HCT116 (cell line): ENCODE measurements at regions not wholly inside any gene's neighbourhood (a gene's known extent, or its start where the extent isn't known, plus 50 kb on each side); places are given as distances from the start of the nearest gene placed in this dataset.

Experiments
- ATAC-seq: fragments of 200-7000 bp; cut with Tn5 transposase; 2 replicates; pipeline ENCODE4 v1.9.1; 2020; ENCODE audit warnings: mild to moderate bottlenecking, moderate library complexity
- BruUV-seq: library from RNA; stranded (reverse); fragments of 400-500 nt; replicated peaks from 2 replicates; lab custom pipeline; 2021; lab: Mats Ljungman, UMichigan
- CTCF ChIA-PET: fragments of 300-600 bp; sonication (Branson Sonifier 250); formaldehyde crosslinking; loops from one replicate; lab custom pipeline; 2021; ENCODE audit warnings: antibody characterized with exemption; lab: Charles Lee
- POLR2A ChIA-PET: fragments of 300-600, 350-600 bp; sonication (Branson Sonifier 250); formaldehyde crosslinking; loops from one replicate; lab custom pipeline; 2021; ENCODE audit warnings: antibody characterized with exemption; lab: Charles Lee
- RAD21 ChIA-PET, 2 experiments: fragments of 300-600 bp; sonication (Branson Sonifier 250); formaldehyde crosslinking; loops; one replicate each; lab custom pipeline; 2023; ENCODE audit warnings: low total read pairs in 2 of 2; ENCODE audit not compliant: uncharacterized antibody in 2 of 2, unreplicated experiment in 2 of 2, low non-redundant PET in 1 of 2; lab: Charles Lee
- DNase-seq: peaks from one replicate; pipeline ENCODE4 v3.0.0-alpha.2; 2010; ENCODE audit warnings: low read depth, low spot score
- H2AFZ ChIP-seq: fragments of 200-600 bp; shearing (Covaris generic), sonication (generic); 2 replicates; pipeline ENCODE4 v1.6.1; 2017; ENCODE audit warnings: low read depth, mixed run types, mixed read lengths, antibody characterized with exemption, low read length; ENCODE audit not compliant: poor library complexity, severe bottlenecking
- H3K27ac ChIP-seq: 2 replicates; pipeline ENCODE4 v1.5.1; 2012; ENCODE audit warnings: low read depth, low read length
- H3K27me3 ChIP-seq: fragments of 200-600 bp; sonication (generic); 2 replicates; pipeline ENCODE4 v1.6.1; 2016; ENCODE audit warnings: mixed run types, low read length, mixed read lengths; ENCODE audit not compliant: insufficient read depth
- H3K36me3 ChIP-seq, 2 experiments: fragments of 200-500 bp in 1 of 2; fragments of 200-600 bp in 1 of 2; sonication (Bioruptor generic) in 1 of 2; sonication (generic) in 1 of 2; 2 replicates each; pipeline versions ENCODE4 v1.5.1 to v1.6.1; 2014 to 2016; ENCODE audit warnings: low read length in 2 of 2, inconsistent platforms in 1 of 2, mixed read lengths in 1 of 2, mixed run types in 1 of 2; ENCODE audit not compliant: insufficient read depth in 2 of 2, control insufficient read depth in 1 of 2
- H3K4me1 ChIP-seq, 2 experiments: fragments of 200-600 bp in 1 of 2; sonication (generic) in 1 of 2; 2 replicates each; pipeline versions ENCODE4 v1.5.1 to v1.6.1; 2012 to 2017; ENCODE audit warnings: low read length in 2 of 2, inconsistent platforms in 1 of 2, mild to moderate bottlenecking in 1 of 2, mixed read lengths in 1 of 2, mixed run types in 1 of 2, moderate library complexity in 1 of 2; ENCODE audit not compliant: insufficient read depth in 2 of 2, control insufficient read depth in 1 of 2
- H3K4me2 ChIP-seq: fragments of 200-600 bp; sonication (generic); 2 replicates; pipeline ENCODE4 v1.6.1; 2017; ENCODE audit warnings: mixed run types, low read length, mixed read lengths
- H3K4me3 ChIP-seq, 2 experiments: fragments of 200-600 bp in 1 of 2; sonication (generic) in 1 of 2; replicated peaks in 1 of 2; 2 replicates each; pipeline ENCODE4 v1.5.1; 2011 to 2016; ENCODE audit warnings: low read length in 2 of 2, control low read depth in 1 of 2, low read depth in 1 of 2, mild to moderate bottlenecking in 1 of 2, mixed read lengths in 1 of 2, mixed run types in 1 of 2
- H3K79me2 ChIP-seq: fragments of 200-600 bp; sonication (generic); 2 replicates; pipeline ENCODE4 v1.6.1; 2017; ENCODE audit warnings: mild to moderate bottlenecking, mixed run types, low read length, moderate library complexity, mixed read lengths; ENCODE audit not compliant: insufficient read depth
- H3K9ac ChIP-seq: fragments of 200-600 bp; sonication (generic); 2 replicates; pipeline ENCODE4 v1.6.1; 2016; ENCODE audit warnings: low read length, mixed read lengths
- H3K9me2 ChIP-seq: fragments of 200-600 bp; sonication (generic), shearing (Covaris generic); 2 replicates; pipeline ENCODE4 v1.6.1; 2017; ENCODE audit warnings: mixed run types, mild to moderate bottlenecking, moderate library complexity; ENCODE audit not compliant: insufficient read depth
- H3K9me3 ChIP-seq, 2 experiments: fragments of 200-500 bp in 1 of 2; fragments of 200-600 bp in 1 of 2; sonication (Bioruptor generic) in 1 of 2; sonication (generic) in 1 of 2; 2 replicates each; pipeline ENCODE4 v1.6.1; 2014 to 2017; ENCODE audit warnings: low read length in 2 of 2, mixed read lengths in 2 of 2, inconsistent platforms in 1 of 2, low read depth in 1 of 2, mild to moderate bottlenecking in 1 of 2, mixed run types in 1 of 2, moderate library complexity in 1 of 2; ENCODE audit not compliant: control insufficient read depth in 1 of 2, insufficient read depth in 1 of 2
- H4K20me1 ChIP-seq: fragments of 200-600 bp; sonication (generic), shearing (Covaris generic); 2 replicates; pipeline ENCODE4 v1.6.1; 2017; ENCODE audit warnings: mixed run types, mild to moderate bottlenecking, moderate library complexity; ENCODE audit not compliant: insufficient read depth
- ATF3 ChIP-seq: IDR thresholded peaks from 2 replicates; pipeline ENCODE4 v1.6.1; 2012
- CBX3 ChIP-seq: IDR thresholded peaks from 2 replicates; pipeline ENCODE4 v1.6.1; 2012; ENCODE audit warnings: low read depth
- CEBPB ChIP-seq: IDR thresholded peaks from 2 replicates; pipeline ENCODE4 v1.6.1; 2012; ENCODE audit warnings: low read depth
- EGR1 ChIP-seq: IDR thresholded peaks from 2 replicates; pipeline ENCODE4 v1.6.1; 2012; ENCODE audit warnings: low read depth
- ELF1 ChIP-seq: IDR thresholded peaks from 2 replicates; pipeline ENCODE4 v1.6.1; 2012; ENCODE audit warnings: low read depth, borderline replicate concordance
- EZH2 ChIP-seq: fragments of 200-600 bp; sonication (generic); IDR thresholded peaks from 2 replicates; pipeline ENCODE4 v1.6.1; 2017; ENCODE audit warnings: antibody characterized with exemption, mixed run types
- EZH2phosphoT487 ChIP-seq: fragments of 200-600 bp; IDR thresholded peaks from 2 replicates; pipeline ENCODE4 v1.6.1; 2018; ENCODE audit warnings: antibody characterized with exemption, borderline replicate concordance
- FOSL1 ChIP-seq: IDR thresholded peaks from 2 replicates; pipeline ENCODE4 v1.6.1; 2012; ENCODE audit warnings: low read depth
- JUND ChIP-seq: IDR thresholded peaks from 2 replicates; pipeline ENCODE4 v1.6.1; 2012
- POLR2A ChIP-seq: IDR thresholded peaks from 2 replicates; pipeline ENCODE4 v1.7.0; 2011; ENCODE audit warnings: borderline replicate concordance; ENCODE audit not compliant: insufficient read depth, insufficient read length; ENCODE audit errors: extremely low read depth
- POLR2AphosphoS5 ChIP-seq: IDR thresholded peaks from 2 replicates; pipeline ENCODE4 v1.6.1; 2011; ENCODE audit warnings: mild to moderate bottlenecking, low read depth, low read length, moderate library complexity
- RAD21 ChIP-seq: IDR thresholded peaks from 2 replicates; pipeline ENCODE4 v1.6.1; 2012; ENCODE audit warnings: low read depth, mild to moderate bottlenecking
- REST ChIP-seq: IDR thresholded peaks from 2 replicates; pipeline ENCODE4 v1.6.1; 2012; ENCODE audit warnings: low read depth
- SIN3A ChIP-seq: IDR thresholded peaks from 2 replicates; pipeline ENCODE4 v1.6.1; 2012; ENCODE audit warnings: low read depth
- SP1 ChIP-seq: IDR thresholded peaks from 2 replicates; pipeline ENCODE4 v1.6.1; 2012; ENCODE audit warnings: low read depth
- SRF ChIP-seq: IDR thresholded peaks from 2 replicates; pipeline ENCODE4 v1.6.1; 2012; ENCODE audit warnings: low read depth
- TCF7L2 ChIP-seq: IDR thresholded peaks from 2 replicates; pipeline ENCODE4 v1.7.0; 2011; ENCODE audit warnings: borderline replicate concordance, inconsistent platforms; ENCODE audit not compliant: insufficient read depth, insufficient read length; ENCODE audit errors: extremely low read depth
- ZFX ChIP-seq: fragments of 450-650 bp; IDR thresholded peaks from 2 replicates; pipeline ENCODE4 v1.6.1; 2017
- intact Hi-C: fragments of 100-400 bp; cut with micrococcal nuclease; formaldehyde crosslinking; loops from 2 replicates; pipeline ENCODE4 v1.10.0; 2022
- TF ChIP-seq, protein P1 (sequence below): IDR thresholded peaks from 2 replicates; pipeline ENCODE4 v1.6.1; 2012

DNA sequence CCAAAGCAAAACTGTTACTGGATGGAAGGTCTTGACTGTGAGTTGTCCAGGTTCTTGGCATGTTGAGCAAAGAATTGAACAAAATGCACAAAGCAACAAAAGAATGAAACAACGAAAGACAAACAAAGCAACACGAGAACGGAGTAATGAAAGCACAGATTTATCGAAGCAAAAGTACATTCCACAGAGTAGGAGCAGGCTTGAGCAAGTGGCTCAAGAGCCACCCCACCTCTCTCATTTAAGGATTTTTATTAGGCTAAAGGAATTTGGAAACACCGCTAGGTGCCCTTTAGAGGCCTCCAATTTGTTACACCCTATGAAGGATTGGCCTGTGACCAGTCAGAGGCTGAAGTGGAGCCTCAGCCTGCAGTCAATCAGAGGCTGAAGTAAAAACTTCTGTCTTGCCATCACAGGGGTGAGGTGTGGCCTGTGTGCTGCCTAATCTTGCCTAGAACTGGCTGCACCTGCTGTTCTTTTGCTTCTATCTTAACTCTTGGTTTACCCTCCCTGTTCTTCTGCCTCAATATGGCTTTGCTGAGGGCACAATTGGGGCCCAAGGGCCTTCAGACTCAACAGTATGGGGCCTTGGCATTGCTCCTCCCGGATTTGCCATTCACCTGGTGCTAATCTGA, 59.4 kb upstream of the FTH1 start:
- ATAC-seq (no peak), DNase-seq (no peak)
- Histone ChIP-seq H2AFZ (no peak overlapping the region), H3K4me3 (no peak overlapping the region), H3K79me2 (no peaks in the 10 kb centered on the region), H4K20me1 (no peaks in the 10 kb centered on the region), H3K27ac (no peak overlapping the region), H3K27me3 (no peaks in the 10 kb centered on the region), H3K9me3 (no peaks in the 10 kb centered on the region), H3K4me1 (peaks cover 16 to 34% of the 10 kb centered on the region in 2 experiments), H3K9ac (no peak overlapping the region), H3K9me2 (no peaks in the 10 kb centered on the region), H3K4me2 (no peak overlapping the region), H3K36me3 (no peaks in the 10 kb centered on the region)
- CTCF ChIA-PET = no interaction called here
- POLR2A ChIA-PET = interaction anchor here (1.9 kb wide), 1 partner anchor 55 kb away, joined by 7 read pairs; no protein-coding TSS in a partner anchor
- no TSS peak for BruUV-seq
- RAD21 ChIA-PET = no interaction called here
- intact Hi-C loops = no loop called here
- no peak for TF ChIP-seq EZH2phosphoT487
- TF ChIP-seq EZH2 = no peak
- TF ChIP-seq ELF1 = no peak
- no peak for TF ChIP-seq SRF
- no peak for TF ChIP-seq RAD21
- no peak for TF ChIP-seq SIN3A
- TF ChIP-seq, protein P1, sequence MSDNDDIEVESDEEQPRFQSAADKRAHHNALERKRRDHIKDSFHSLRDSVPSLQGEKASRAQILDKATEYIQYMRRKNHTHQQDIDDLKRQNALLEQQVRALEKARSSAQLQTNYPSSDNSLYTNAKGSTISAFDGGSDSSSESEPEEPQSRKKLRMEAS = no peak
- no peak for TF ChIP-seq POLR2A
- no peak for TF ChIP-seq POLR2AphosphoS5
- no peak for TF ChIP-seq TCF7L2
- no peak for TF ChIP-seq EGR1
- no peak for TF ChIP-seq CBX3
- TF ChIP-seq SP1 = no peak
- TF ChIP-seq FOSL1 = no peak
- no peak for TF ChIP-seq CEBPB
- TF ChIP-seq ZFX = no peak
- no peak for TF ChIP-seq ATF3
- no peak for TF ChIP-seq REST
- TF ChIP-seq JUND = no peak
